GM12892 (cell line): ENCODE measurements at regions not wholly inside any gene's neighbourhood (a gene's known extent, or its start where the extent isn't known, plus 50 kb on each side); places are given as distances from the start of the nearest gene placed in this dataset.

Experiments
- DNase-seq: peaks from one replicate; pipeline ENCODE4 v3.0.0; 2011; ENCODE audit not compliant: insufficient read length
- FAIRE-seq: peaks from 2 replicates; lab custom pipeline; 2011; peaks lifted over from hg19 to GRCh38; lab: Jason Lieb, UNC
- POLR2A ChIP-seq: IDR thresholded peaks from 2 replicates; pipeline ENCODE4 v1.6.1; 2011; ENCODE audit warnings: low read depth, low read length, control low read depth
- POLR2AphosphoS5 ChIP-seq: IDR thresholded peaks from 2 replicates; pipeline ENCODE4 v1.6.1; 2011; ENCODE audit warnings: low read depth, low read length, control low read depth
- TAF1 ChIP-seq: IDR thresholded peaks from 2 replicates; pipeline ENCODE4 v1.6.1; 2011; ENCODE audit warnings: low read depth, mild to moderate bottlenecking, control low read depth, low read length, borderline replicate concordance

DNA sequence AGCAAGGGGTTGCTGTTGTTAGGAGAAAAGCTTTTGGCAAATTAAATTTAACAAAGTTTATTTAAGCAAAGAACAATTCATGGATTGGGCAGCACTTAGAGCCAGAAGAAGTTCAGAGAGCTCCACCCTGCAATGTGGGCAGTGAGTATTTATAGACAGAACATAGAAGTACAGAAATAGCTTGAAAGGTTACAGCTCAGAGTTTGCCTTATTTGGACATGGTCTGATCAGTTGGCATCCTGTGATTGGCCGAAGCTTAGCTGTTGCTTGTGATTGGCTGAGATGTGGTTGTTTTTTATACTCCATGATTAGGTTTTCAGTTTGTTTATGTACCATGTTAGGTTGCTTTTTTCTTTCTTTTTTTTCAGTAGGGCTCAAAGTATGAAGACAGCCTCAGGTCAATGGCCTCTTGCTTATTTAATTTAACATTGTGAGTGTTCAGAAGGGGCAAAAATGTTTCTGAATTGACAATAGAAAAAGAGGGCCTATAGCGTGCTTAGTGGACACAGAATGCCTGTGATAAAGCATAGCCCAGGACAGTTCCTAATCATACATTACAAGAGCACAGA, 293.8 kb downstream of the IGSF11 start:
- DNase-seq (no peak), FAIRE-seq (peak; percentile 44)
- TF ChIP-seq TAF1 (no peak), POLR2AphosphoS5 (no peak), POLR2A (no peak)

DNA sequence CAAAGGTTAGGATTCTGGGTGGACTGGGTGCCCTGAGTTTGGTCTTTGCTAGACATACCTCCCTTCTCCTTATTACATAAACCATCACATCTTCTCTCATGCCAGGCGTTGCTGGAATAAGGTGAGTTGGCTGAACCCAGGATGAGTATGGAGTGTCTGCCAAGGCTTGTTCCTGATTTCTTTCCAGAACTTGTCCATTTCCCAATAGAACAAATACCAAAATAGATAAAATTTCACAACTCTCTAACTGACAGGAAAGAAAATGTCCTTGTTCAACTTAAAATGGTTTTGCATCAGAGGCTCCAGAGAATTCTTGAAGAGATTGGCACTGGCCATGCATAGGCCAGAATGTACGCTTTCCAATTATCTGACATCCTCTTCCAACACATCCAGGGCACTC, 291.9 kb downstream of the IGSF11 start:
- TF ChIP-seq POLR2AphosphoS5 (no peak), TAF1 (no peak), POLR2A (no peak)
- FAIRE-seq (no peak), DNase-seq (no peak)

DNA sequence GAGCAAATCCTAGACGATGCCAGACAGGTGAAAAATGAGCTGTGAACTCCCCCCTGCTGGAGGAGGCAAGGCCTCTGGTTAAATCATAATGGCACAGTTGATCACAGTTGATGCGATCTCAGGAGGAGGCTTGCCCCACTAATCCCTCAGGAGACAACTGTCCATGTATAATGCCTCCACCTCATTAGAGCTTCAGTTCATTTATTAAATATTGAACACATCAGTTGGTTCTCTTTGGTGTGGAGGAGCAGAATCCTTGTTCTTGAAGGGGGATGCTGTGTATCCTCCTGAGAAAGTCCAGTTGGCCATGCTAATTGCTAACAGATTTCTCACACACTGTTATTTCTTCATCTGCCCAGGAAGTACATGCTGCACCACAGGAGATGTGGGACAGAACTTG, 290.5 kb downstream of the IGSF11 start:
- FAIRE-seq (no peak), DNase-seq (no peak)
- TF ChIP-seq TAF1 (no peak), POLR2A (no peak)

DNA sequence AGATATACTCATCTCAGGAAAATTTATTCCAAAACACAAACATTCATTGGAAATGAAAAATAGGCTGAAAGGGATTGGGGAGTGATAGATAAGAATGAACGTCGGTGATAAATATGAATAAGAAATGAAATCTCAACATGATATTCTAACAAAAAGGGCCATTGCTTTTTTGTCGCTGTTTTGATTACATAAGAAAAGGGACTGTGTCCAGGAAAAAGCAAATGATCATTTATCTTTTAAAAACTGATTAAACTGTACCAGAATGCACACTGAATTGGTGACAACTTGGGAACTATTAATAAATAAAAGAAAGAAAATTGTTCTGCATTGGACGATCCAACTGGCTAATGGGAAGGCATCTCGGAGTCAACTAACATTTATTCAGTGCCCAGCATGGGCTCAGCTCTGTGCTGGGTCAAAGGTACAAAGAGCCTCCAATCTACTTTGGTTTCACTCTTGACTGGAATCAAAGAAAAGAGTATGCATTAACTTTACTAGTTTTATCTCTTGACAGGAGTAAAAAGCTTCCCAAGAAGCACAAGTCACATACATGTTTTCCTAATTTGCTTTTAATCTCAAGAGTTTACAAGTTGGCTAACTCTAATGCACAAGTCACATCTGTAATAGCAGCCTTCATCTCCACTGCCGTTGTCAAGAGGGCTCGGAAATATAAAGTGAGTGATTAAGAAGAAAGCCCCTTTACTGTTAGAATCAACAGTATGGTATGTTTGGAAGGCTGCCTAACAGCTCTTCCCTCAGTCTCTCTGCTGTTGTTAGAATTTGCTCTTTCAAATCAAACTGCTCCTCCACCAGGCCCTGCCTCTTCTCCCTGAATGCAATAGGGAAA, 280.0 kb downstream of the IGSF11 start:
- DNase-seq (no peak), FAIRE-seq (no peak)
- no peak for TF ChIP-seq POLR2AphosphoS5
- no peak for TF ChIP-seq TAF1
- no peak for TF ChIP-seq POLR2A

DNA sequence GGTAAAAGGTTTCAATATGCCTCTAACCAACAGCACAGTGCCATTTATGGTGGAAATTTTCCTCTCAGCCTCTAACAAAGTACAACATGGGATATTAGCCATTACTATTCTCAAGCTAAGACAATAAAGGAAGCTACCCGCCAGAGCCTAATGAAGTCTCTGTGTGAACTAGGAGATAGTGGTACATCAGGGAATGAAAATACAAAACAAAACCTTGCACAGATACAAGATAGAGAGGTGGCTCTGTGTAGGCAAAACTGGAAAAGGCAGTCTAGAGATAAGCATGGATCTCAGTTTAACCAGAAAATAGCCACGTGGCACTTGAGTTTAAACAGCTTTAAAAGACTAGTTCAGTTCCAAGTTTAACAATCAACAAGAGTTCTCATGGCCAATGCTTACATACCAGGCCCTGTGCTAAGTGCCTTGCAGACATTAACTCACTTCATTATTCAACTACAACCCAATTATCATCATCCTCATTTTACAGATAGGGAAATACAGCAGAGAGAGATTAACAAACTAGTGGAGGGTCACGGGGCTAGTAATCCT, 279.3 kb downstream of the IGSF11 start:
- DNase-seq, result no peak
- FAIRE-seq, result no peak
- TF ChIP-seq POLR2A, result no peak
- no peak for TF ChIP-seq TAF1
- TF ChIP-seq POLR2AphosphoS5, result no peak

DNA sequence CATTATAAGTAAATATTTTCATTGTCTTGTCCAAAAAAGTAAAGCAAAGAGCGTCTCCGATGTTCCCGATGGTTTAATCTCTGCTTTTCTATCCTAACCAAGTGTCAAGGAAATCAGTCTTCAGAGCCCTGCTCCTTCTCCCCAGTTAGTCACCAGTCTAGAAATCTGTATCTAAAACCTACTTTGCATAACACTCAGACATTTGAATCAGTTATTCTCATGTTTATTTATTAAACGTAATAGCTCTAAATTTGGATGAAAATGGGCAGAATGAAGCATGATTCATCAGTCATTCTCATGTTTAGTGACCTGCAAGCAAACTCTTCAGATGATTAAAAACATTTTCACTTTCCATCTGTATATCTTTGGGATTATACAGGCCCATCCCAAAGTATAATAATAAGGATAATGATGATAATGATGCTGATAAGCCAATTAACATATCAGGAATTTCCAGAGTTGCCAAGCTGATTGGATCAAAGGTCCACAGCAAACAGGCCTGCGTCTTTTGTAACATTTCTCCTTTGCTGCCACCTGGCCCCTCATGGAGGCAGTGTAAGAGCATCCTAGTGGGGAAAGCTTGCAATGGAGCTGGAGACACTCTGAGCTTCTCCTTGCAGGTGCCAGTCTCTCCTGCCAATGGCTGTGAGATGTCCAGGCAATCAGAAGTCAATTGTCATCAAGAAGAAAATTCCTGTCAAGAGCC, 273.9 kb downstream of the IGSF11 start:
- TF ChIP-seq POLR2AphosphoS5, result no peak
- no peak for TF ChIP-seq POLR2A
- no peak for TF ChIP-seq TAF1
- FAIRE-seq, result no peak
- no peak for DNase-seq

DNA sequence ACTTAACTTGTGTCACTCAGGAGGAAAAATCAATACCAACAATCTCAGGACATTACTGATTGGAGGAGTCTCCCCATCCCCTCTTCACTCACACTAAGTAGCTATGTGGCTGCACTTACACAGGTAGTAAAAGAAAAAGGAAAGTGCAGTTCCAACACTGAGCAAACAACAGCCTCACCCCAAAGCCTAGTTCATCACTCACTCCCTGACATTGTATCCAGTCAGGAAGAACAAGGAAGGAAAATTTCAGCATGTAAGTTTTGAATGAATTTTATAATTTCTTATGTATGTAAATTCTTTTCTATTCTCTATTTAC, 273.4 kb downstream of the IGSF11 start:
- DNase-seq, result no peak
- TF ChIP-seq POLR2AphosphoS5 (no peak), POLR2A (no peak), TAF1 (no peak)
- FAIRE-seq, result no peak

DNA sequence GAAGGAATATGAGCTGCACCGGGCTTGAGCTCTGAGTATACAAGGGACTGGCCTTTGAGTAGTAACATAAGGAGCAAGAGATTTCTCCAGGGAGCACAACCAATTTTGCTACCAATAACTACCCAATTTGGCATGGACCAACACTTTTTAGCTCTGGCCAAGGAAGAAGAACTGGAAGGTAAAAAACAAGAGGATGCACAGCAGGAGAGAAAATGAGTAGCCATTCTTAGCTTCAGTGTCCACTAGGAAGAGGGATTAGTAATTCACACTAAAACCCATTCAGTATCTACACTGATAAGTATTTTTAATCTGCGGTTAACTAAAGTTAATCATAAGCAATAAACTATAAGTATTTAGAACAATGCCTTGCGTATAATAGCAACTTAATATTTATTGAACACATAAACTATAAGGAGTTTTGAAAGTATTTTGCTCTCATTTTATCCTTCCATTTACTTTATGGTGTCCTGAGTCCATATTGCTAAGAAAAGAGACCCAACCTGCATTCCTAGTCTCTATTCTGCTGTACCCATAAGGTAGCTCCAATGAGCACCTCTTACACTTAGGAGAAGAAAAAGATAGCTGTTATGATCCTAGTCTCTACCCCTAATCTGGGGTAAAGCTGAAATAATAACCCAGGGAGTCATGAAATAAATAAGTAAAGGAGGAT, 268.9 kb downstream of the IGSF11 start:
- TF ChIP-seq TAF1 (no peak), POLR2A (peak; percentile 78), POLR2AphosphoS5 (peak; percentile 84; the same call in 1 of the 2 replicates)
- DNase-seq (no peak), FAIRE-seq (no peak)

DNA sequence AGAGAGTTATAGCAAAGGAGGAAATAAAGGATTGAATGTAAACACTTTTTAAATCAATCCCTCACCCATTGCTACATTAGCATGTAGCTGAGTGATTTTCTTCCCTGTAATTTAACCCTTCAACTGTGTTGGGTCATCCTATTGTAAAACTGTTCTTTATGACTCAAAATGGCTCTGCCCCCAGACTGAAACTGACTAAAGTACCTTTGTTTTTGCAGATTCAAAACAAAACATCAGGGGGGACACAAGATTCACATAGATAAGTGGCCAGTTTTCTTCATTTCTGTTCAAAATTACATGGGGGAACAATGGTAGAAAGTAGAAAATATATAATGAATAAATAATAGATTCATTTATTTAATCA, 268.4 kb downstream of the IGSF11 start:
- no peak for TF ChIP-seq POLR2AphosphoS5
- no peak for TF ChIP-seq POLR2A
- TF ChIP-seq TAF1, result no peak
- DNase-seq (no peak), FAIRE-seq (peak; percentile 93)

DNA sequence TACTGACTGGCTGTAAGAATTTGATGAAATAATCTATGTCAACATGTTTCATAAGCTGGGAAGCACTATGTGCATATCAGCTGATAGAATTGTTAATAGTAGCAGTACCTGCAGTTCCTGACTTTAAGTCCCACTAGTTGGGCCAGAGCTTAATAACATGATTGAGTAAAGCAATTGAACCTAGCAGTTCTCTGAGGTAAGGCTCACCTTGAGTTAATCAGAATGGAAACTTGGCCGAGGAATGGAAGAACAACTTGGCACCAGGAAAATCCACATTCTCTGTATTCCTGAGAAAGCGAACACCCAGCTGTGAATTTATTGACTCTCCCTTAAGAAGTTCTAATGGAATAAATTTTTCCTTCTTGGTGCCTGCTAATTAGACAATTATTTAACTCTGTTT, 262.6 kb downstream of the IGSF11 start:
- no peak for FAIRE-seq
- no peak for DNase-seq
- no peak for TF ChIP-seq POLR2A
- TF ChIP-seq POLR2AphosphoS5, result no peak
- TF ChIP-seq TAF1, result no peak

DNA sequence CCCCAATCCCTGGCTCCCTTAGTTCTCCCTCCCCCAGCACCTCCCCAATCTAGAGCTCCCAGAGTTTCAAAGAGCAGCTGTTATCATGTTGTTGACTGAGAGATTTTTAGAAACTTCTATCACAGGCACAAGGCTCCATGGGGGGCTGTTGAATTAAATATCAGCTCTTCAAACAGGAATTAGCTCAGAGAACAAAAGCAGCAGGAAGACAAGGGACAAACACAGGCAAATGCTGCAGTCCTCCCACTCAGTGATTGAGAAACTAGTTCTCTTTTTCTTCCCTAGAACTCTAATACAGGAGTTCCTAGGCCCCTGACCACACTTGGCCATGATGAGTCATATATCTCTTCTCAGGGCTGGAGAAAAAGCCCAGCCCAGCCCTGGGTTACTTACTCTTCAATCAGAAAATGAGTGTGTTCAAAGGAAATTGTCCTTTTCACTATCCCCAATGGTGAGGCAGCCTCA, 262.1 kb downstream of the IGSF11 start:
- TF ChIP-seq TAF1, result no peak
- TF ChIP-seq POLR2AphosphoS5, result no peak
- TF ChIP-seq POLR2A, result no peak
- FAIRE-seq, result peak; percentile 57
- DNase-seq, result no peak
